ENCODE measurements at regions not wholly inside any gene's neighbourhood (a gene's known extent, or its start where the extent isn't known, plus 50 kb on each side); places are given as distances from the start of the nearest gene placed in this dataset.

DNA sequence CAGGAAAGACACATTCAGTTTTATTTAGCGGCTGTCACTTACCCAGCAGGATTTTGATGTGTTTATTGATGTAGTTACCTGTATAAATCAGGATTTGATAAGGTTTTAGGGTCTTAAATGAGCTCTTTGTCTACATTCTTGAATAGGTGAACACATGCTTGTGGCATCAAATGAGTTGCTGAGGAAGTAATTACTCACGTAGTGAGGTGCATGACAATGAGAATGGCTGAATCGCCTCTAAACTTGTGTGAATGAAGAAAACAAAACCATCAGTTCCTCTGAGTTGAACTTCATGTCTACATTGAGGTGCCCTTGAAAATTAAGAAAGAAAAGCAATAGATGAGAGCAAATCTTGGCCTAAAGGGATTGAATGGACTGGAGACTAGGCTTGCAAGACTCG lies 245.6 kb upstream of the SATB1 start:
- H3K4me1 ChIP-seq: no peaks in the 10 kb centered on the region
- H3K36me3 ChIP-seq: no peaks in the 10 kb centered on the region
- no peaks in the 10 kb centered on the region for H3K9me3 ChIP-seq
- no peak overlapping the region for H3K27ac ChIP-seq
- intact Hi-C loops (cut with DNase I): no loop called here
- TF ChIP-seq, protein P1, sequence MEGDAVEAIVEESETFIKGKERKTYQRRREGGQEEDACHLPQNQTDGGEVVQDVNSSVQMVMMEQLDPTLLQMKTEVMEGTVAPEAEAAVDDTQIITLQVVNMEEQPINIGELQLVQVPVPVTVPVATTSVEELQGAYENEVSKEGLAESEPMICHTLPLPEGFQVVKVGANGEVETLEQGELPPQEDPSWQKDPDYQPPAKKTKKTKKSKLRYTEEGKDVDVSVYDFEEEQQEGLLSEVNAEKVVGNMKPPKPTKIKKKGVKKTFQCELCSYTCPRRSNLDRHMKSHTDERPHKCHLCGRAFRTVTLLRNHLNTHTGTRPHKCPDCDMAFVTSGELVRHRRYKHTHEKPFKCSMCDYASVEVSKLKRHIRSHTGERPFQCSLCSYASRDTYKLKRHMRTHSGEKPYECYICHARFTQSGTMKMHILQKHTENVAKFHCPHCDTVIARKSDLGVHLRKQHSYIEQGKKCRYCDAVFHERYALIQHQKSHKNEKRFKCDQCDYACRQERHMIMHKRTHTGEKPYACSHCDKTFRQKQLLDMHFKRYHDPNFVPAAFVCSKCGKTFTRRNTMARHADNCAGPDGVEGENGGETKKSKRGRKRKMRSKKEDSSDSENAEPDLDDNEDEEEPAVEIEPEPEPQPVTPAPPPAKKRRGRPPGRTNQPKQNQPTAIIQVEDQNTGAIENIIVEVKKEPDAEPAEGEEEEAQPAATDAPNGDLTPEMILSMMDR (IDR thresholded peaks at IDR 0.05): no peak
- no peaks in the 10 kb centered on the region for H3K27me3 ChIP-seq
- DNase-seq (ENCODE audit: low spot score in 2 of 2): no peak
- H3K4me3 ChIP-seq: no peak overlapping the region

DNA sequence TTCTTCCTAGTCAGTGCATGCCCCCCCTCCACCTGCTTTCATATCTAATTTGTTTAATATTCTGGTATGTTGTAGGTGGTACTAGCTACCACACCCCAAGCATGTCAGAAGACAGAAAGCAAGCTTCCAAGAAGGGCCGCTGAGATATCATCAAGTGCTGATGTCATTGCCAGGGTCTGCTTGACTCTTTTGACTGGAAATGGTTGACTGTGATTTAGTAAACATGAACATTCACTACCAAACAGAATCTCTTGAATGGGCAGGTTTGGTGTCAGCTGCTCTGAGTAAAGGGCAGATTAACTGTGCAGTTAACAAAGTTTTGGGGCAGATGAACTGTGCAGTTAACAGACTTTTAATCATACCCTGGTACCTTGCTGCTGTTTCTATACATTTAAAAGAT lies 244.2 kb upstream of the SATB1 start:
- TF ChIP-seq, protein P1 (IDR thresholded peaks at IDR 0.05): no peak
- no peaks in the 10 kb centered on the region for H3K36me3 ChIP-seq
- no peaks in the 10 kb centered on the region for H3K27me3 ChIP-seq
- intact Hi-C loops (cut with DNase I): no loop called here
- no peak overlapping the region for H3K4me3 ChIP-seq
- no peak overlapping the region for H3K27ac ChIP-seq
- no peaks in the 10 kb centered on the region for H3K9me3 ChIP-seq
- DNase-seq (ENCODE audit: low spot score in 2 of 2): no peak
- no peaks in the 10 kb centered on the region for H3K4me1 ChIP-seq

DNA sequence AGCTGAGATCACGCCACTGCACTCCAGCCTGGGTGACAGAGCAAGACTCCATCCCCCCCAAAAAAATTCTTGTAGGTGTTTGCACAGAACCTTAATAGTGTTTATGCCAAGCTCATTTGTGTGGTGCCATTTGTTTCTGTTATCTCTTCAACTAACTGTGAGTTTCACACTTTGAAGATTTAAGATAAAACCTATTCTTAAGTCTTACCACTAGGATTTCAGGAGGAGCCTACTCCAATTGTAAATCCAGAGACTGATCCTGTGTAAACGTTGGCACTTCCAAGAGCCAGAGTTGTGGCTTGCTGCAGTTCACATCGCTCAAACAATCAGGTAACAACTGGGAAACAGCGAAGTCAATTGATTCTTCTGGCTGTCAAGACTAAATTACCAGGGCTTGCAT lies 242.4 kb upstream of the SATB1 start:
- H3K27ac ChIP-seq: no peak overlapping the region
- H3K4me1 ChIP-seq: no peaks in the 10 kb centered on the region
- H3K27me3 ChIP-seq: no peaks in the 10 kb centered on the region
- no peak overlapping the region for H3K4me3 ChIP-seq
- TF ChIP-seq, protein P1 (IDR thresholded peaks at IDR 0.05): no peak
- H3K36me3 ChIP-seq: no peaks in the 10 kb centered on the region
- no peaks in the 10 kb centered on the region for H3K9me3 ChIP-seq
- no peak for DNase-seq (ENCODE audit: low spot score in 2 of 2)
- intact Hi-C loops (cut with DNase I): no loop called here

DNA sequence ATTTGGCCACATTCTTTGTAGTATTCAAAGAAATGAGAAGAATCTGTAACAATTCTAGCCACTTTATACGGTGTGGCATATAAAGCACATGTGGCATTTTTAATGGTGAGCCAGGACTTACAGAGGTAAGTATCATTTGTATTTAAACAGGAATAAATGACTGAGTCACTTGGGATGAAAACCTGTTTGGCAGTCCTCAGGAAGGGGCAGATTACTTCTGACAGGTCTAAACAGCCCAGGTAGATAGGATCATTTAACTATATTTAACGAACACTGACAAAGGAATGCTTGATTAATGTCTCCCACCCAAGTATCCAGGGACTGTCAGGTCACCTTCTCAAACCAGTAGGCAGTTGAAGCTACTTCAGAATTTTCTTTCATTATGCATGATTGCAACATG lies 241.5 kb upstream of the SATB1 start:
- Histone ChIP-seq H3K9me3 (no peaks in the 10 kb centered on the region), H3K4me1 (no peaks in the 10 kb centered on the region), H3K27me3 (no peaks in the 10 kb centered on the region), H3K36me3 (no peaks in the 10 kb centered on the region), H3K27ac (no peak overlapping the region), H3K4me3 (no peak overlapping the region)
- intact Hi-C loops (cut with DNase I): no loop called here
- DNase-seq (ENCODE audit: low spot score in 2 of 2): no peak
- TF ChIP-seq, protein P1 (IDR thresholded peaks at IDR 0.05): no peak

DNA sequence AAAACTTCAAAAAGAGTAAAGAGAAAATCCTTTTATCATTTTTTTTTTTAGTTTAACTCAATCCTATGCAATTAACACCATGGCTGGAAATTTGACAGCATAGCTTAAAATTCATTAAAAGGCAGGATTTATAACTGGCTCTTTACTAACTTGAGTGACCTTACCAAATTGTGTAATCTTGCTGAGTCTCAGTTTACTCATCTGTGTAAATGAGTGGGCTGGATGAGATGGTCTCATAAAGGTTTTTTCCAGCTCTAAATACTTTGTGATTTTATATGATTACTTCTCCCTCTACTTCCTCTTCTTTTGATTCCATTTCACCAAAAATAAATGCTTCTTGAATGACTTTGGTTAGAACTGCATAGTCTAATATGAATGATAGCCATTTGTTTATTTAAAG lies 234.9 kb upstream of the SATB1 start:
- no peaks in the 10 kb centered on the region for H3K27me3 ChIP-seq
- intact Hi-C loops (cut with DNase I): no loop called here
- H3K9me3 ChIP-seq: no peaks in the 10 kb centered on the region
- H3K4me3 ChIP-seq: no peak overlapping the region
- H3K4me1 ChIP-seq: no peaks in the 10 kb centered on the region
- no peaks in the 10 kb centered on the region for H3K36me3 ChIP-seq
- TF ChIP-seq, protein P1 (IDR thresholded peaks at IDR 0.05): no peak
- no peak for DNase-seq (ENCODE audit: low spot score in 2 of 2)
- no peak overlapping the region for H3K27ac ChIP-seq

Measured in ascending aorta (tissue), 2 donors.